ENCODE measurements at regions not wholly inside any gene's neighbourhood (a gene's known extent, or its start where the extent isn't known, plus 50 kb on each side); places are given as distances from the start of the nearest gene placed in this dataset.

DNA sequence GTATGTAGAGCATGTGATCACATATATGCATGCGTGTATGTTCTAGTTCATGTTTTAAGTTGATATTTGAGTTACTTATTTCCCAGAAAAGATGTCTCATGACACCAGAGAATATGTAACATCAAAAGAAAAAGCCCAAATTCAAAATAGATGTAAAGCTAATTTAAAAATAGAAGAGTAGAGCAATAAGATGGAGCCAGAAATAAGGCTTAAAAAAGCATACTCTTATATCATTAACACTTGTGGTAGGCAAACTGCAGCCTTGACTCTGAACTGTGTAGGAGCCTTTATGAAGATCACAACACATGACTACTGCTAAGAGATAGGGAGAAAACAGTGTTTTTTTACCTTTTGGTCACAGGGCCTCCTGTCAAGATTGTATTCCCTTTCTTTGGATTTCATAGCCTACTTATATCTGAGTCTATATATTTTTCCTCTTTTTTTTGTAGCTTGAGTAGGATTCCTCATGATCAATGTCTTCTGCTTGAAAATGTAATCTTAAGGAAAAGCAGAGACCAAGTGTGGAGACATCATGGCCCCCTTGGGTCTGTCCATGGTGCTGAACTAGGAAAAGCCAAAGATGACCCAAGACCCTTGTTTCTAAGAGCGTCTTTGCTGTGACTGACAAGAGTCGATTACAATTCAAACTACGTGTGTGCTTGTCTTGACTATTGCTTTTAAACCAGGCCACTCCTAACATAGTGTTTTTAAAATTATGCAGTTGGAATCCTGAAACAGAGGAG lies 390.4 kb downstream of the SHISA9 start:
- DNase-seq (ENCODE audit: extremely low read depth, low read depth, low spot score): no peak

DNA sequence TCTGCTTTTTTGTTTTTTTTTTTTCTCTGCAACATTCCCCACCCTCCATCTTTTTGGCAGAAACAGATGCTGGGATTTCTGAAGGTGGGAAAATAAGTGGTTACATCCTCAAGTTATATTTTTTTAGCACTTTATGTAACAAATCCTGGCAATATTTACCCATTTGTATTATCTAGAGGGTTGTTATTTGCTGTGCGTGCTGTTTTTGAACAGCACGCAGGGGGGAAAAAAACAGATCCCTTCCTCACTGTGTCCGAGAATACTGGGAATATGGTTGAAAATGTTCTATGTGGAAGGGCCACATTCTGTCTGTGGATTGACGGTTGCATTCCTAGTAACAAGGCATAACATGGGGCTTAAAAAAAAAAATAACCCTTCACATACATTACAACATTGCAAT lies 394.8 kb downstream of the SHISA9 start:
- DNase-seq (ENCODE audit: extremely low read depth, low read depth, low spot score): no peak

DNA sequence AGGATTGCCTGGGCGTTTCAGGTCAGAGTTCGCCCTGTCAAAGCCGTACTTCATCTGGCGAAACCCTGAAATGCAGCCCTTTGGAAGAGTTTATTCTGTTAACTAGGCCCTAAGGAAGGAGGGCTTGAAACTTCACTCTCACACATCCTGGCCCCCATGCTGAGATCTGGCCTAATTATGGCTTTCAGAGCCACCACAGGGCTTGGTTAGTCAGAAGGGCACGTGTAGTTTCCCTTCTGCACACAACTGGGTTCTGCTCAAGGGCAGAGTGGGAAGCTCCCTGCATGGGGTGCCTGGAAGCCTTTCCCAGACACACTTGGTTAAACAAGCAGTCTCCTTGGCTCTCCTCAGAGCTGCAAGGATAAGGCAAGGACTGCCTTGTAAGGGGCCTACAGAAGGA lies 397.3 kb downstream of the SHISA9 start:
- DNase-seq (ENCODE audit: extremely low read depth, low read depth, low spot score): no peak

DNA sequence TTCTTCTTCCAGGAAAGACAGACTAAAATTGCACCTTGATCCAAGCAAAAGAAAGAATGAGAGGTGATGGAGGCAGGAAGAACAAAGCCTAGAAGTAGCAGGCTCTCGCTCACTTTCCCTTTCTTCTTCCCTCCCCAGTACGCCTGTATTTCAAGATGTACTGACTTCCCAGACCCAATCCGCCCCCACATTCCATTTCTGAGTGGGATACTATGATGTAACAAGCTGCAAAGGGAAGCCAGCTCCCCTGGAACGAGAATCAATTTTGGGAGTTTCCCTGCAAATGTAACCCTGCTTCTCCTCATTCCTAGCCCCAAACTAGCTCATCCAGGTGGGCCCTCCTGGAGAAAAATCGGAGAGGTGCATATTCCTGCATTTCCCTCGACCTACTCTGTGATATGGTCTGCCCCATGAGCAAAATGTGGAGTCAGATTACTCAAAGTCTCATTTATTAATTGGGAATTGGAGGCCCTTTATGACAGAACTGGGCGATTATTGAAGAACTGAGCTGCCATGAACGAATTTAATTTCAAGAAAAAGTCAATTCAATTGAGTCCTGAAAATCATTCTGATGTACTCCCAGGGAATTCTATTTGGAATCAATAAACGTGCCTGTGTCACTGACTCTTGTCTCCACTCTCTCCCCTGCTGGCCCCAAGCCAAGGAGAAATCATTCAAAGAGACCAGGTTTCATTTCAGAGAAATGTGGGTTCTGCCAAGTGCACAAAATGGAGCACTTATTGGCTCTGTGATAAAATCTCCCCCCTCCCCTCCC lies 398.9 kb downstream of the SHISA9 start:
- DNase-seq (ENCODE audit: extremely low read depth, low read depth, low spot score): no peak

DNA sequence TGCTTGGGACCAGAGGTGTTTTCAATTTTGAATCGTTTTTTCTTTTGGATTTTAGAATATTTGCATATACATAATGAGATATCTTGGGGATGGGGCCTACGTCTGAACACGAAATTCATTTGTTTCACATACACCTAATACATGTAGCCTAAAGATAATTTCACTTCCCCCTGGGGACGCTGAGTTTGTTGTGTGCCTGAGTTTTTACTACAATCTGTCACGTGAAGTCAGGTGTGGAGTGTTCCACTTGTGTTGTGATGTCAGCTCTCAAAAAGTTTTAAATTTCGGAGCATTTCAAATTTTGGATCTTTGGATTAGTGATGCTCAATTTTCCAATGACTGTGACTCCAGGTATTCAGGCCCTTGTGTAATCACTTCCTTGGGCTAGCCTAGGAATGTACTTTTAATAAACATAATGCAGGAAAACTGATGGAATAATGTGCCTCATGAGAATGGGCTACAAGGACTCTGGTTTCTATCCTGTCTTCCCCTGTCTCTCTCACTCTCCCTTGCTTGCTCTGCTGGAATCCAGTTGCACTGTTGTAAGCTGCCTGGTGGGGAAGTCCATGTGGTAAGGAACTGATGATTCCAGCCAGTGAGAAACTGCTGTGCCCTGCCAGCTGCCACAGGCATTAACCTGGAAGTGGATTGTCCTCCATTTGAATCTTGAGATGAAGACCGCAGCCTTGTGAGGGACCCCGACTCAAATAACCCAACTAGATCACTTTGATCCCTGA lies 403.8 kb downstream of the SHISA9 start:
- no peak for DNase-seq (ENCODE audit: extremely low read depth, low read depth, low spot score)

DNA sequence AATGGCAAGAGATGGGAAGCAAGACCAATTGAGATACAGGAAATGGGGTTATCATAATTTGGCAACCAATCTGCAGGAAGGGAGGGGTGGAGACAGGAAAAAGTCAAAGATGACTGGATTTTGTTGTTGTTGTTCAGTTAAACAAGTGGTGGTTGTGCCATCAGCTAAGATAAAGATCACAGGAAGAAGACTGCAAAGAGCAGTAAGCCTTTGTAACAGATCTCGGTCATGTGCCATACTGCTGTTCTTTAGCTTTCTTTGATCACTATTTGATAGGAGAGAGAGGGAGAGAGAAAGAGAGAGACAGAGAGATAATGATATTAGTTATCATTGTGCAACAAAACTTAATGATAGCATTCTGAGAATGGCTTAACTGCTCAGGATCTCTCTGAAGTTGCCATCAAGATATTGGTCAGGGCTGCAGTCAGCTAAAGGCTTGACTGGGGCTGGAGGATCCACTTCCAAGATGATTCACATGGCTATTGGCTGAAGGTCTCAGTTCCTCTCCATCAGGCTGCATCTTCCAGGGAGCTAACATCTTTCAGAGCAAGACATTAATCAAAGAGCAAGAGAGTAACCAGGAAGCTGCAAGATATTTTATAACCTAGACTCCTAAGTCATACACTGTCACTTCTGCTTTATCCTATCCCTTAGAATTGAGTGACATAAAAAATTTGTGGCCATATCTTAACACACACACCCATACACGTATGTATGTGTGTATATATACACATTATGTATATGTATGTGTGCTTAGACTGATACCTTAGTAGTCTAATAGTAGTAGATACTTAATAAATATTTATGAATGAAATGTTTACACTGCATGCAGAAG lies 405.0 kb downstream of the SHISA9 start:
- DNase-seq (ENCODE audit: extremely low read depth, low read depth, low spot score): no peak

DNA sequence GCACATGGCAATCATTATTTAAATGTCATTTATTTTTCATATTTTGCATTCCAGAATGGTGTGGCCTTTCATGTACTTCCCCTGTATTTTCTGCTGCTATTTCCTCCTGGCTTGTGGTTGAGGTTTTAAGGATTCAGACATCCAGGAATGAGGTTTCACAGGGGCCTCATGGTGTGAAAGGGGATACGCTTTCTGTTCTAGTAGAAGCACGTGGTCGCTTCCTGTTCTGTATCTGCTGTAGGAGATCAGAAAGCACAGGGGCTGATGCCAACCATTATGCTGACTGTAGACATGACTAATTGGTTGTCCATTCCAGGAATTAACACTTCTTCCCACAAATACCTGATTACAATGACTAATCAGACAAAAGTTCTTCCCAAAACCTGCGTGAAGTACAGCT lies 405.9 kb downstream of the SHISA9 start:
- DNase-seq (ENCODE audit: extremely low read depth, low read depth, low spot score): no peak

DNA sequence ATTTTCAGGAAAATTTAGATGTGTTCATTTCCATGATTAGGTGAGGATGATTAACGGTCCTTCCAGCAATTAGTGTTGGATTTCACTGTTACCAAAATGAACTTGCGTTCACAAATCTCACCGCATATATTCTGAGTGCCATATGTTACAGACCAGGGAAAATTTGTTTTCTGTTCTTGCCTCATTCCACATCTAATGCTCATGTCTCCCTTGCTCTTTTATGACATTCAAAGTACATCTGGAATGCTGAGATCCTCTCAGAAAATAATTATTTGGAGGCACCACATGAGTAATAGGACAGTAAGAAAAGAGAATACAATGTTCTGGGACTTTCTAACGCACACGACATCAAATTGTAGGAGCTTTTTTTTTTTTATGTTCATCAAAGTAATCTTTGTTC lies 406.5 kb downstream of the SHISA9 start:
- DNase-seq (ENCODE audit: extremely low read depth, low read depth, low spot score): no peak

DNA sequence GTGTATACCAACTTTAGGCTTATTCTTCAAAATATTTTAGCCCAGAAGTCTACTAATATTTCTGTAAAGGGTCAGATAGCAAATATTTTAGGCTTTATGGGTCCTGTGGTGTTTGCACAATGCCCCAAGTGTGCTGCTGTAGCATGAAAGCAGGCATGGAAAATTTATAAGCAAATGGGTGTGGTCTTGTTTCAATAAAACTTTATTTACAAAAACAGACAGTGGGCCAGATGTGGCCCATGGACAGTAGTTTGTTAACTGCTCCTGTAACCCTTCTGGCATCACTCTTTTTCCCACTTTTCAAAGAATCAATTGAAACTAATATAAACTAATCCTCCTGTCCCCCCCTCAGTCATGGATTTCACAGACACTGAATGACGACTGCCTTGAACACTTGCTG lies 410.7 kb downstream of the SHISA9 start:
- DNase-seq (ENCODE audit: extremely low read depth, low read depth, low spot score): no peak

DNA sequence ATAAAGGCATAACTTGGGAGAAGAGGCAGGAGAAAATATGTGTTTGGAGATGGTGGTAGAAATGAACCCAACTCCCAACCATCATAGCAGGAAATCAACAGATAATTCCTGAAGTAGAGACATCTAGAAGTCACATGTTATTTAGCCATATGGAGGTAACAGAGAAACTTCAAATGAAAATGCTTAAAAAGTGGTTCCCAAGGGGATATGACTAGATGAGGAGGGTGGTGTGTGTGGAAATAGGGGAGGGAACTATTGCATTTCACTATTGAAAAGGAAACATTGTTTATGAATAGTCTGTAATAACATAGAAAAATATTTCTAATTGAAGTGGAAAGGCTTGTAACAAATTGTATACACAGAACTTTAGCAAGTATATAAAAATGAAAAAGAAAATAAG lies 412.0 kb downstream of the SHISA9 start:
- no peak for DNase-seq (ENCODE audit: extremely low read depth, low read depth, low spot score)

DNA sequence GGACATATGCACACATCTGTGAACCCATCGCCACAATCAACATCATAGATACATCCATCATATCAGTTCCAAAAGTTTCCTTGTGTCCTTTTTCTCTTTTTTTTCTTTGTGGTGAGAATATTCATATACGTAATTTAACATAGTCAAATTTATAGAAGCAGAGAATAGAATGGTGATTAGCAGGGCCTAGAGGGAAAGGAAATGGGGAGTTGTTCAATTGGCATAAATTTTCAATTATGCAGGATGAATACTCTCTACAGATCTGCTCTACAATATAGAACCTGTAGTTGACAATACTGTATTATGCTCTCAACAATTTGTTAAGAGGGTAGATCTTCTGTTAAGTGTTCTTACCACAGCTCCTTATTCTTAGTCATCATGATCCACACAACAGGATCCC lies 413.2 kb downstream of the SHISA9 start:
- no peak for DNase-seq (ENCODE audit: extremely low read depth, low read depth, low spot score)

DNA sequence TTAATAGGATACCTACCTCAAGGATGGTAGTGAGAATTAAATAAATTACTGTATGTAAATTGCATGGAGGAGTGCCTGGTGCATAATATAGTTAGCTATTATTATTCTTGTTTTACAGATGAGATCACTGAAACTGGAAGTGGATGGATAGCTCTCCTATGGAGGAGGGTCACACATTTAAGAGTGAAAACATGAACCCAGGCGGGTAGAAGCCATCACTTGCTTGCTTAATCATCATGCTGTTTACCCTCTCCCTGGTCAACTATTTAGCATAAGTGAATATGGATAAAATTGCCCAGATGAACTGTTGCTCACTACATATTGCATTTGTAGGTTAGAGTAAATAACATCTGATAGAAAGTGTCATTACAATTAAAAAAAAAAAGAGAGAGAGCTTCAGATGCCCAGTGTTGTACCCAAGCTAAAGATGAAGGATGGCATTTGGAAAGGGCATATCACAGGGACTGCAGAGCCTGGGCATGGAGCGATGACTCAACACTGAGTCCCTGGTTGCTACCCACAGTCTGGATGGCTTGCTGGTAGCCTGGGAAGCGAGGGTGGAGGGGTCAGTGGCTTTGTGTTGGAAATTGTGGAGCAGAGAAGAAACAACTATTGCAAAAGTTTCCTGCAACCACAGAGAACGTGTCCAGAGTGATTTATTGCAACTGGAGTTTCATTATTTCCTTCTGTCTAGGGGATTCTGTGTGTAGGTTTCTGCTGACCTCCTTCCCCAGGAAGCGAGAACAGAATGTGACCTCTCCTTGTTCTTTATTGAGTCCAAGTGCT lies 414.4 kb downstream of the SHISA9 start:
- no peak for DNase-seq (ENCODE audit: extremely low read depth, low read depth, low spot score)

DNA sequence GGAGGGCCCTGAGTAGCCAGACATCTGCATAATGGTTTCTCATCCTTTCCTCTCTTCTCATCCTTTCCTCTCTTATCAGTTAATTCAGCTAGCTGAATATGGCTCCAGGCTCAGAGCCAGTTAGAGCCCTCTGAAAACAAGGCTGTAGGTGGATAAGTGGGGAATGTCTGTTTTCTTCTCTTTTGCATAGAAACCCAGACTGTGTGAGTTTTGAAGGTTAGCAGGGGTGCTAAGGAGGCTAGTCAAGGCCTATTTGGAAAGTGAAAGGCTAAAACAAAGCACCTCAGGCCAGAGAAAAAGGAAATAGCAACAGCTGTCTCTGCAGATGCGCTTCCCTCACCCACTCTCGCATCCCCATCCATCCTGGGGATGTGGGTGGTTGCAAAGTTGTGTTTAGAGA lies 420.9 kb downstream of the SHISA9 start:
- DNase-seq (ENCODE audit: extremely low read depth, low read depth, low spot score): no peak

DNA sequence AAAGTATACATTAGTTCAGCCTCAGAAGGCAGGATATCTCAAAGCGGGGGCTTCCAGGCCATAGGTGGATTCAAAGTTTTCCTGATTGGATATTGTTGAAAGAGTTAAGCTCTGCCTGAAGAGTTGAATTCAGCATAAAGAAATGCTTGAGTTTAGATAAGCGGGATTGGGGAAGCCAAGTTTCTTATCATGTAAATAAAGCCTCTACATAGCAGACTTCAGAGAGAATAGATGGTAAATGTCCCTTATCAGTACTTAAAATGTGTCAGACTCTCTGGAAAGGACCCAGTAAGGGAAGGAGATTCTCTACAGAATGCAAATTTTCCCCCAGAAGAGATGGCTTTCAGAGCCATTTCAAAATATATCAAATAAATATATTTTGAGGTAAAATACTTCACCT lies 423.5 kb downstream of the SHISA9 start:
- no peak for DNase-seq (ENCODE audit: extremely low read depth, low read depth, low spot score)

DNA sequence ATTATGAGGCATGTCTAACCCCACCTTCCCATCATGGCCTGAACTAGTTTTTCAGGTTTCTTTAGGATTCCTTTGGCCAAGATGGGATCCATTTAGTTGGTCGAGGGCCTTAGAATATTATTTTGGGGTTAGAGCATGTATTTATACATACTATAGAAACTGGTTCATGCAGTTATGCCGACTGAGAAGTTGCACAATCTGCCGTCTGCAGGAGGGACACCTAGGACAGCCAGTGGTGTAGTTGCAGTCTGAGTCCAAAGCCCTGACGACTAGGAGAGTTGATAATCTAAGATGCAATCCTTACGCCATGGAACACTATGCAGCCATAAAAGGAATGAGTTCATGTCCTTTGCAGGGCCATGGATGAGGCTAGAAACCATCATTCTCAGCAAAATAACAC lies 424.0 kb downstream of the SHISA9 start:
- no peak for DNase-seq (ENCODE audit: extremely low read depth, low read depth, low spot score)

DNA sequence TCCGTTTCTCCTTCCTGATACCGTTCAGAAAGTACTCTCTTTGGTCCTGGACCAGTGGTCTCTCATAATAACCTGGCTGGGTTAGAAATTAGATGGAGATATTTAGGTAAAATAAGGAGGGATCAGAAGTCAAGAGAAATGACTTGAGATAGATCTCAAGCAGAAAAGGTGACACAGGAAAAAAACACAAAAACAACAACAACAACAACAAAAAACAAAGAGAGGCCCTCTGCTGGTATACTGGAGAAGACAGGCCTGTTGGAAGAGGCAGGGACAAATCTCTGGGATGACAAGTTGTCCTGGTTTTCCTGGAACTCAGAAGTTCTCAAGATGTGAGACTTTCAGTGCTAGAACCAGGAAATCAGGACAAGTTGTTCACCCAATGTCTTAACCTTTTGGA lies 430.5 kb downstream of the SHISA9 start:
- DNase-seq (ENCODE audit: extremely low read depth, low read depth, low spot score): no peak

DNA sequence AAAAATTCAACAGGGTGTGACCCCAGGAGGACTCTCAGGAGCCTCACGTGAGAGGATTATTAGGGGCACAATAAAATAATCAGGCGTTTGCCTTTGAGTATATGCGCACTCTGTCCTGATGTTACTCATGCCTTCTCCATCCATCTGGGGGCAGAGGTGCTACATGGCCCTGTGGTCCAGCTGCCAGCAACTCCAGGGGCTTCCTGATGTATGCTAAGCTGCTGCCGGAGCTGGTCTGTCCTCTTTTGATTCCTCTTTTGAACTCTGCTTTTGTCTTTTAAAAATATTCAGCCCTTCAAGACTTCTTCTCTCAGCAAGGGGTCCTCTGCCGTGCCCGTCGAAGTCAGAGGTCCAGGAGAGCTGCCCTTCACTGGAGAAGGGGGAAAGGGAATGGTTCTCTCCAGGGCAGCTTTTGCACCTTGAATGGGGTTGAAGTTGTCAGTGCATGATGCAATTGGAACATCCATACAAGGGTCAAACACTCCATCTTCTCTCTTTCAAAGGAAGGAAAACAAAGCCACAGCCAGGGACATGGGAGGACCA lies 431.4 kb downstream of the SHISA9 start:
- no peak for DNase-seq (ENCODE audit: extremely low read depth, low read depth, low spot score)

DNA sequence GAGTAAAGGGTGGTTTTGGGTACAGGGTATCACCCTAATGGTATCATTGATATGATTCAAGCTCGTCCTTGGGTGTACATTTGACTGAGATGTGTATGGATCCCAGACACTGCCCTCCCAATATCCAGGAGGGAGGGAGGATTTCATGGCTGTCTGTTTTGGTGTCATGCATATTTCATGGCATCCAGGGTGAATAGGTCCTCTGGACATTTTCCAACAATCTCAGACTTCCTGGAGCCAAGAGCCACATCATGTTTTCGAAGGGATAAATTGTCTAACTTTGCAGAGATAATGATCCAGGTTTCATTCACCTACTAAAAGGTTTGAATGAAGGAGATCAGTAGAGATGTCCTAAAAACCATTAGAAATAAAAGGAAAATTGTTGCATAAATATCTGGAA lies 431.9 kb downstream of the SHISA9 start:
- no peak for DNase-seq (ENCODE audit: extremely low read depth, low read depth, low spot score)

DNA sequence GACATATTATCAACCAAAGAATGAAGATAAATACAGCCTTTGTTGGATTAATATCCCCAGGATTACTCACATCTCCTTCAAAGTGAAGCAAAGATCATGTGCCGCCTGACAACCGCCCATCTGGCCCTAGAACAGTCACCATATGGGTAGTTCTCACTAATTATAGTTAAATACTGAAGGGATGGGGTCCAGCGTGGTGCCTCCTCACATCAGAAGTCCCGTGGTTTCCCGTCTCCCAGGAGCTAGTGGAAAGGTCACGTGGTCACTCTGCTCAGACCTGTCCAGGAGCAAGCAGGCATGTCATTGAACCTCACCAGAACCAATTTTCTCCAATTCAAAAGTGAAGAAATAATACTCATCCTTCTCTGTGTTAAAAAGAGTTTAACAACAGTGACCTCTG lies 434.5 kb downstream of the SHISA9 start:
- no peak for DNase-seq (ENCODE audit: extremely low read depth, low read depth, low spot score)

DNA sequence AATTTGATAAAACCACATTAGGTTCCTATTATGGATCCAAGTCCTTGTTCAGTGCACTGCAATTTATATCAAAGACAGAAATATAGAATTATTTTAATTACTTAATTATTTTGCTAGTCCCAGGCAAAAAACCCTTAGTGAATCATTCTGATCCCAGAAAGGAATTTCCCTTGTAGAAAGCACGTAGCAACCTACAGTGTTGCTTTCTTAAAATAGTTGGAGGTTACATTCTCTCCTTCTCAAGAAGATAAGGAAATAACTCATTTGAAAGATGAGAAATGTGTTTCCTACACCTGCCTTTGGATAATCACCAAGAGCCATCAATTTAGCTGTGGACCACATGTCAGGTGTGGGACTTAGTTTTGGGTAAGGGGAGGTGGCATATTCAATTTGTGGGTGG lies 434.9 kb downstream of the SHISA9 start:
- DNase-seq (ENCODE audit: extremely low read depth, low read depth, low spot score): no peak
